GM19324 (cell line): ENCODE measurements at regions not wholly inside any gene's neighbourhood (a gene's known extent, or its start where the extent isn't known, plus 50 kb on each side); places are given as distances from the start of the nearest gene placed in this dataset.

Experiments used
- ATAC-seq: cut with Tn5 transposase; IDR thresholded peaks from one replicate; pipeline ENCODE4 v1.9.1; 2021; ENCODE audit warnings: mild to moderate bottlenecking, moderate library complexity; ENCODE audit not compliant: unreplicated experiment, low FRiP score

DNA sequence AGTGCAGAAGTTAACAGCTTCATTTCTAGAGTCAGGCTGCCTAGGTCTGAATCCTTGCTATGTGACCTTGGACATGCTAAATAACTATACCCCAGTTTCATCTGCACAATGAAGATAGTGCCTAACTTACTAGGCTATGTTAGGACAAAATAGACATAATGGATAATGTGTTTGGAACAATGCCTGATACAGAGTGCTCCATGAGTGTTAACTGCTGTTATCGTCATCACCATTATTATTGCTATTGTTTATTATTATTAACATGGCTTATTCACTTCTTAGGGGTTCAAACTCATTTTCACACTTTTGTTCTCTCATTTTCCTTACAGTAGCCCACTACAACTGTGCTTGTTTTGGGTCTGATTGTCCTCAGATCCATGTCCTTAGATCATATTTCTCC lies 467.7 kb downstream of the SH2D1A start:
- ATAC-seq = no peak

DNA sequence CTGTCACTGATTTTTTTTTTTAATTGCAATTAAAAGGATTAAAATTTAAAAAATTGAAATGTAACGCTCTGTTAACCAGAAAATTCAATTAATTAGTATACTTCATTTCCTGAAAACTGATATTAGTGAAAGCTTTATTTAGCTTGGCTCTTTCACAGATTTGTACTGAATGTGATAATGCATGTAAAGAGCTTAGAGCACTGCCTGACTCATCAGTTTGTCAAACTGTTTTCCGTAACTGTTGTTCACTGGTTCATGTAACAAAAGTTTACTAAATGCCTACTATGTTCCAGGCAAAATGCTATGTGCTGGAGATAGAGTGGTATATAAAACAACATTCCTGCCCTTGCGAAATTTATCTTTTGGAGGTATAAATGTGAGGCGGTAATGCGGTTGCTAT lies 471.7 kb downstream of the SH2D1A start:
- ATAC-seq = no peak

DNA sequence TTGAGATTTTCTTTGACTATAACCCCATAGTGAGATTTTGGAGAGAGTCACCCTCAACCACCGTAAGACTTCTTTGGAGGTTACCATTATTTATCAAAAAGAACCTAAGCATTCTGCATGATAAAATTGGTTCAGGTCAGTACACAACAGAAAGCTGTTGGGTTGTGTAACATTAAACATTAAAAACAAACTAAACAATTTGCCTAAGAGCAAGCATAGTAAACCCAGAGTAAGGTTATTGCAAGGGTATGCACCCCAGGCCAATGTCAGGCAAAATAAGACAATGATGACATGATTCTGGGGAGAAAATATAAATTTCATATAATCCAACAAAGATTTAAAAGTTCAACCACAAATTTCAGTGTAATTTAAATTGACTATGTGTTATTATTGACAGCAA lies 472.4 kb downstream of the SH2D1A start:
- ATAC-seq = no peak

DNA sequence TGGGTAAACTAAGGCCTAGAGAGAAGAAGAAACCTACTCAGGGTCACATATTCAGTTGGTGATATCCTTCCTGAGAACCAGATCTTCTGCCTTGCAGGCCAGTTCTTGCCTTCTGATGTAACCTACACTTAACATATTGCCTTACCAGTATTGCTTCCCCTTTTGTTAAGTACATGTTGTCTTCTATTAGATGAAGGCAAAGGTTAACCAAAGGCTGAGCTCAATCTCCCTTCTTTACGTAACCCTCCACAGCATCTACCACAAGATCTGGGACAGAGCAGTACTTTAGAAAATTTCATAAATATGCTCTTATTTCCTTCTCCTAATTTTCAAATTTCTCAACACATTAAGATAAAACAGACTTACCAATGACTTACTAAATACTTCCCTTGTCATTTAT lies 474.4 kb downstream of the SH2D1A start:
- ATAC-seq = no peak

DNA sequence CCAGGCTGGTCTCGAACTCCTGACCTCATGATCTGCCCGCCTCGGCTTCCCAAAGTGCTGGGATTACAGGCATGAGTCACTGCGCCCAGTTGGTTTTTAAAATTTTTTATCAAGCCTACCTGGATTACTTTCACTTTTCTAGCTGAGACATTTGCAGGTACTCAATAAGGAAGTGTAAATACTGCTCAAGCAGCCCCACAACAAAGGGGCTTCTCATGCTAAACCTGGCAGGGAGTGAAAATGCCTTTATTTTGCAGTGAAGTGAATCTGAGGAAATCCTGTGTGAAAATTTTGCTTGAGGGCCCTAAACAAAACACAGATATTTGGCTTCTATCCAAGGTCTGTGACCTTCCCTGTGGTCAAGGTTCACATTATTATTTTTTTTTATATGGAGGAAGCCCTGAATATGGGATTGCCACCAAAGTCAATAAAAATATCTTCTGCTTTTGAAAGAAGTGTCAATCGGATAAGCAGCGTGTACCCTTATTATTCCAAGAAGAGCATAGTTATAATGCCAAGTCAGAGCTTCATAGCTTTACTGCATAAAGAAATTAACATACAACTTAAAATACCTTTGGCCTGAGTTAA lies 481.0 kb downstream of the SH2D1A start:
- ATAC-seq = no peak

DNA sequence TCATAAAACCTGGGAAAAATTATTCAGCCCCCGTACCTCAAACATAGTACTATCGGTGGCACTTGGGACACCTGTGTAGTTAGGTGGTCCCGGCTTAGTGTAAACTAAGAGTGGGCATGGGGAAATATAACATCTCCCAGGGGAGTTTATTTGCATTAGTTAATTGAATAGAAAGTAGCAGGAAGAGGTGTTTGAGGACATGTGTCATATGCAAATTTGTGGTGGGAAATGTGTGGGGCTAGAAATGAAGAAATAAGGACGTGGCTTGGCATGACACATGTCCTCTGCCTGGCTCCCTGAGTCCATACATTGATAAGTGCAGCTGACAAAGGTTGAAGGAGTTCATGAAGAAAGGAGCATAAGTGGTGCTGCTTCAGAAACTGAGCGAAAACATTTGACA lies 483.6 kb downstream of the SH2D1A start:
- no peak for ATAC-seq

DNA sequence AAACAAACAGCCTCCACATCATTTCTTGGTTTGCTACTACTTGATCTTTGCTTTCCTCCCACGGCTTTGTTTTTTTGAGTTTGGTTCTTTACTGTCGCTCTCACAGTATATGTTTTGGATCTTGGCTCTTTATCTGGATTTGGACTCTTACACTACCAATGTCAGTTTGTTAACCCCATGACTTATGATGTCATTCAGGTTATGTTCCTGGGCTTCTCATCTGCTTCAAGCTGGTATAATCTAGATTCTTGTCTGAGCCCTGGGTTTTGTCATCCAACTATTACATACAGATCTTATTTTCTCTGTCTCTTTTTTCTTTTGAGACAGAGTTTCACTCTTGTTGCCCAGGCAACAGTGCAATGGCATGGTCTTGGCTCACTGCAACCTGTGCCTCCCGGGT lies 482.9 kb upstream of the TEX13C start:
- ATAC-seq = no peak

DNA sequence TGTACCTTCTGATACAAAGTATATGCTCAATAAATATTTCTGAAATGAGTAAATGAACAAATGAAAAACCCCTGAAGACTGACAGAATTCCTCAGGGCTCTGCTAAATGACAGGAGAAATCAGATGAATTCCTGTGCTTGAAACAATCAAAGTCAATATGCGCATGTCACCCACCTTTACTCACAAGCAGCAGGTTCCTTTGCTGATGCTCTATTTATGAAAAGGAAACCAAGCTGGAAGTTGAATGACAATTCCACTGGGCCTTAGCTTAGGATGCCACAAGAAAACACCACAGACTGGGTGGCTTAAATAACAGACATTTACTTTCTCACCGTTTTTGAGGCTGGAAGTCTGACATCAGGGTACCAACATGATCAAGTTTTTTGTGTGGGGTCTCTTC lies 477.5 kb upstream of the TEX13C start:
- ATAC-seq = no peak

DNA sequence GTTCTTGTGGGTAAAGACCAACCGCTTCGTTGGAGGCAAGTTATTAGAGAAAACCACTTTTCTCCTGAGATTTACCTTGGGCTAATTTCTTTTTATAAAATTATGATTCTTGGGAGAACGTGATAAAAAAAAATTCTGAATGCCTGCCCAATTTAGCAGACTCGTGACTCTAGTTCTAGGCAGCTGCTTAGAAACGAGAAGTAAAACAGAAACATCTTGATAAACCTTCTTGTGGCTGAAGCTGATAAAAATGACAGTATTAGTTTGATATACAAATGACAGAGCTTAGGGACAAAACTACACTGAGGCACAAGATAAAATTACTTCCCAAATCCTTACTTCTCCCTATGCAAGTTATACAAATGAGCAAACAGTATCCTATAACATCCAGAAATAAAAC lies 458.9 kb upstream of the TEX13C start:
- no peak for ATAC-seq

DNA sequence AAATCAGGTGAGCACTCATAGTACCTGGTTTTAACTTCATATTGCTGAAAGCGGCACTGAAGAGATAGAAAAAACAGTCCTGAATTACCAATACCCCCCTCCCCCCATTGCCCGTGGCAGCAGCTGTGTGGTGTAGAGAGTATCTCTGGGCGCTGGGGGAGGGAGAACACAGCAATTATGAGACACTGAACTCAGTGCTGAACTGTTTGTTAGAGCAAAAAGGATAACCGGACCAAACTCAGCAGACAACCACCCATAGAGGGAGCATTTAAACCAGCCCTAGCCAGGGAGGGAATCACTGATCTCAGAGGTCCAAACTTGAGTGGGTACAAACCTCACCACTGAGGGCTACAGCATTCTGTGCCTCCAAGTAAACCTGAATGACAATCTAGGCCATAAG lies 457.4 kb upstream of the TEX13C start:
- ATAC-seq = no peak

DNA sequence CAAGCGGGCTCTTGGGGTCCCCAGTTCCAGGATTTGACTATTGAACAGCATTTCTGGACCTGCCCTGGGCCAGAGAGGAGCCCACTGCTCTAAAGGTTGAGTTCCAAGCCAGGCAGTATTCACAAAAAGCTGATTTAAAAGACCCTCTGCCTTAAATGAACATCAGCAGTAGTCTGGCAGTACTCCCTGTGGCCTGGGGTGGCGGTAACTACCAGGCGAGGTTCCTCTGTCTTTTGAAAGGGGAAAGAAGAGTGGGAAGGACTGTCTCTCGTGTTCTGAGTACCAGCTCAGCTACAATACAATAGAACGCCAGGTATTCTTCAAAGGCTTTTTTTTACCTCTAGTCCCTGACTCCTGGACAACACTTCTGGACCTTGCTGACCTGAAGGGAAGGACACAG lies 456.4 kb upstream of the TEX13C start:
- ATAC-seq = no peak

DNA sequence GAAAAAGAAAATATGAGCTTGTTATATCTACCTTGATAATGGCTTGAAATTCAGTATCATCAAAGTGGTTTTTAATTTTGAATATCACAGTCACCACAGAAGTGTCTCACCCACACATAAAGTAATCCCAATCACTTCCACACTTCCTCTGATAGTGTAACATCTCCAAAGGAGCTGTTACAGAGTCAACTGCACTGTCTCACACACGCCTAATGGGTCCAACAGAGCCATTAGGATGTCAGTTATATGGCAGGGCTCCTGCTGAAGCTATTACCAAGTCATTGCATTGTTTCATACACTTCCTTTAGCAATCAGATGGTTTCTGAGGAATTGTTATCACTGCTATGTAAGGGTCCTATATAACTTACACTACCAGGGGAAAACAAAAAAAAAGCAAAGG lies 432.1 kb upstream of the TEX13C start:
- no peak for ATAC-seq

DNA sequence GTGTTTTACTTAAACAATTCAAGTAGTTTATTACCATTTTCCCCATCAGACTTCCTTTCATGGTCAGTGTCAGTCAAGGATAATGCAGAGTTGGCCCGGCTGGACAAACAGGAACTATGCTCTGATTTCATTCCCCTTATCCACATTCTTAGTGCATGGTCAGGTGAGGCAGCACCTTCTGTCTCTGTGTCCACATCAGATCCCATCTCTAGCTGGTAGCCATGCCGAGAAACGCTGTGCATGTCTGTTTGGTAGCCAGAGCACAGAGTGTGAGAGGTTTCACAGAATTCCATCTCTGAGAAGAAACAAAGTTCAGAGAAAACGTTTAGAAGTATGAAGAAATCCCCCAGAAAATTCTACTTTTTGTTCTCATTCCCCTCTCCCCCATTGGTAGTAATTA lies 423.7 kb upstream of the TEX13C start:
- ATAC-seq = no peak

DNA sequence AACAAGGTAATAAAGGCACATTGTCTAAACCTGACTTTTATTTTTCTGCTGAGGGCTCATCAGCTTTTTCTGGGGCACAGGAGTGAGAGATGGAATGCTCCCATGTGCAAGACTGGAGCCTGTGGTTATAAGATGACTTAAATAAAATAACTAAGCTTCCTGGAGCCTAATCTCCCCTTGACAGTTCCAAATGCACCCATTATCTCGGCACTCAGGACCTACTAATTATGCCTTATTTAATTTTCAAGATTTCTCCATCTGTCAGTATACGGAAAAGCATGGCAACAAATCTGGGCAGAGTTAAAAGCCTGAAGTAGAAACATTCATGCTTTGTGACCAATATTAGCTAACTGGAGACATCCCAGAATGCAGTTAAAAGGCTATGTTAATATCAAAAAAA lies 416.7 kb upstream of the TEX13C start:
- ATAC-seq = no peak

DNA sequence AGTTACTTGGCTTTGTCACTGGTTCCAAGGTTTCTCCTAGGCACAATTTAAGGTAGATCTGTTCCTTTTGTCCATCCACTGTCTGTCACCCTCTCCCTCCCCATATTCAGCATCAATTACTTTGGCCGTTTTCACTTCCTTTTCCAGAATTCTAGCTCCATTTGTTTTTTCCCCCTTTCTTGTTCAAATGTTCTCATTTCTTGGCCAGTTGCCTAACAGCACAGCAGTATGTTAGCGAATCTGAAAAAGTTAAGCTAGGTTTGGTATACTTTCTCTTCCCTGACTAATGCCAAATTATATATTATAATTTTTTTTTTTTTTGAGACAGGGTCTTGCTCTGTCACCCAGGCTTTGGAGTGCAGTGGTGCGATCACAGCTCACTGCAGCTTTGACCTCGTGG lies 409.1 kb upstream of the TEX13C start:
- ATAC-seq = no peak

DNA sequence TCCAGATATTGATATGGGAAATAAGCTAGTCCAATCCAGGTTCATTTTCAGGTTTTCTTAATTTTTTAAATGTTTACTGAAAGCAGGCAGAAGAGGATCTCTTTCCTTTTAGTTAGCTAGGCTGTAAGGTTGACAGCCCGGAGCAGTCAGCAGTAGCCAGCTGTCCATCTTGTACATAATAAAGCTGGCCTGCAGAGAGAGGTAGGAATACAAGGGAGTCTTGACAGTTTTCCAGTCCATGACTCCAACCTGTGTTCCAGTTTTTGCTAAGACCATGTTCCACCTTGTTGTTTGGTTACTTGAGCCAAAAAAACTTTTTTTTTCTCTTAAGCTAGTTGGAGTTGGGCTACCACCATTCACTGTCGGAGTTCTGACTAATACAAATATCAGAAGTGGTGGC lies 402.7 kb upstream of the TEX13C start:
- no peak for ATAC-seq

DNA sequence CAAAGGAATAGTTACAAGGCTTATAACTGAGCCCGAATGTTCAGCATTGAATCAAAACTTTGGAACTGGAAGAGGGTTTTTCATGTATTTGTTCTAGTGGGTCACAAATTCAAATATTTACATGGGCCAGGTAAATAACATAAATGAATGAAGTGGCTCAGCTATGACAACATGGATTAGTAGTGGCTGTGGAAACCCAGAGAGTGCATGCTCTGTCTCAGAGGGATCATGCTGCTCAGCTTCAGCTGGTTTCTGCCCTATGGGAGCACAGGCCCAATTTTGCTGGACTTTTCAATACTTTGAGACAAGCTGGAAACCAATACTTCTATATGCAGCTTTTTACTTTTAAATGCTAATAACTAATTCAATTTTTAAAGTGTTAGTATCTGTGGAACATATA lies 394.0 kb upstream of the TEX13C start:
- ATAC-seq = no peak

DNA sequence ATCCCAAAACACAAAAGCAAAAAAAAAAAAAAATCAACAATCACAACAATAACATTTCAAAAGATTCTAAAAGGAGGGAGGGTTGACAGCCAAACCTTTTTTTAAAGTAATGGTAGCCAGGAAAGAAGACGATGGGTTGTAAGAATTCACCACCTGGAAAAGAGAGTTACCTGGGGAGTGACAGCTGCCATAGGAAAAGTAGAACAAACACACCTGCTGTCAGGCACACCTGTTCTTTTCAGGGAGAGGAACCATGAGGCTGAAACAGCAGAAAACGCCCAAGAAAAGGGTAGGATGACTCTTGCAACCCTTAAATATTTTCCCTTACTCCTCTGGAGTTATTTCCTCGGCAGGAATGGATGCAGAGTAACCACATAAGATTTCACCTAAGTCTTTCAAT lies 388.4 kb upstream of the TEX13C start:
- ATAC-seq = no peak

DNA sequence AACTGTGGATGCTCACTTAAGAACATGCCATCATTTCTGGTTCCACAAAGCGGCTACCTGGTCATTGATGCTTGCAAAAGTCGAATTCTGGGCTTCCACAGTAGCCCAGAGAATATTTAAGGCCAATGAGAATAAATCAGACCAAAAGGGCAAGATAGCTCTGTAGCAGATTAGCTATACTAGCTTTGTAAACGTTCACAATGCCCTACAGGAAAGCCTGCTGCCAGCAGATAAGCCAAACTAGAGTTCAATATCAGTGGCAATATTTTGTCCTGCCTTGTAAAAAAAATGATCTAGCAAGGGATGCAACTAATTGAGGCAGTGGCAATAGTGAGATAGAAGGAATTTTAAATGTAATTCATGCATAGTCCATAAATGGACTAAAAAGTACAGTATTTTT lies 387.7 kb upstream of the TEX13C start:
- ATAC-seq = no peak

DNA sequence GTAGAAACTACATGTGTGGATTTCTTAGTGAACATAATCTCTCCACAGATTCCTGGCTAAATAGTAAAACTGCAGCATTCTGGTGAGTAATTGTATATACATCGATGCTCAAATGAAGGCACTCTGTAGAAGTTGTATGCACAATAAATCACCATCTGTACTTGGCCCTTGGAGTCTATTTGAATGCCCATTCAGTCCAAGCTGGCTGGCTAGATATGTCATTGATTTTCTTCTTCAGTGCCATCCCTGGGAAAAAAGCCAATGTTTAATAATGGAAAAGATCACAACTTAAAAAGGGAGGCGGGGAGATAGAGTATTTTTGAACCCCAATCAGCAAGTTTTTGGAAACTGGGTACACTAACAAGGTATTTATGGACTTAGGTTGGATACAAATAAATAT lies 381.0 kb upstream of the TEX13C start:
- no peak for ATAC-seq

DNA sequence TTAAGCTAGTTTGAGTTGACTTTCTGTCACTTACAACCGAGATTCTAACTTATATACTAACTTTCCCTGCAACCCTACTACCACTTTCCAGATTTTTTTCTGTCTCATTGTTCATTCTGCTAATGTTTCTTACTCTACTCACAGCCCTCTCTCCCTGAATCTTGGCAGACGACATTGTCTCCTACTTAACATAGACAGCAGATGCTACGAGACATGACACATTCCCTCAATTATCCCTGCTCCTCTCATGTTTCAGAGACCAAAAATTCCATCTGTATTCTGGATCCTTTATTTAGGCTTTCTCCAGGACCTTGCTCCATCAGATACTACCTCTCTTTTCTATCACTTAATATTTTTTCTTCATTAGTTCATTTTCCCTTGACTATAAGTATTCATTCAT lies 379.1 kb upstream of the TEX13C start:
- no peak for ATAC-seq

DNA sequence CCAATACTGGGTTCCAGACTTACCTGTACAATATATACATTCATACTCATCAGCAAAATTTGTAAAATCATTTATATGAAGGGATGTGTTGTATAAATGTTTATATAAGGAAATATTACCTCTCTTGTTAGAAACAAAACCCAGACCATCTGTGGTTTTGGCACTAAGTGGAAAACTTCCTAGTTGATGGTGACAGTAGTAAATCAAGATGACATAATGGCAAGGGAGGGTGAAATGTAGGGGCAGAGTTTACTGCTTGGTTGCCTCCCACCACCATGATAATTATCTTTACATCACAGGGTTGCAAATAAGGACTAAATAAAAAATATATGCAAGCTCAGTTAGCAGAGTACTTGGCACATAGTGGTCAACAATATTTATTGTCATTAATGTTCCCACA lies 365.3 kb upstream of the TEX13C start:
- no peak for ATAC-seq

DNA sequence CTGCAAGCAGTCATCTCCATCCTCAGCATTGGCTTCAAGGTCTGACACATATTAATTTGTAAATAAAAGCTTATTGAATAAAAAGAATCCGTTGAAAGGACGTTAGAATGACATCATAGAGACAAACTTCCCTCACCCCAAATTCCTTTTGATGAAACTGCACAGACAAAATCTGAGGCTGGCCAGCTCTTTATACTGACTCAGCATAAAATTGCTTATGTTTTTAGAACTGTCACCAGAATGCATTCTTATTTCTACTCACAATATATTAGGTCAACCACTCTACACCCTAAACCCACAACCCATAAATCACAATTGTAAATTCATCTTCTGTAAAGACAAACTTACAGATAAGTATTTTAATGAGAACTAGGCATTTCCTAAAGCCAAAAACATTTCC lies 359.2 kb upstream of the TEX13C start:
- no peak for ATAC-seq
